ENCODE measurements at regions not wholly inside any gene's neighbourhood (a gene's known extent, or its start where the extent isn't known, plus 50 kb on each side); places are given as distances from the start of the nearest gene placed in this dataset.

DNA sequence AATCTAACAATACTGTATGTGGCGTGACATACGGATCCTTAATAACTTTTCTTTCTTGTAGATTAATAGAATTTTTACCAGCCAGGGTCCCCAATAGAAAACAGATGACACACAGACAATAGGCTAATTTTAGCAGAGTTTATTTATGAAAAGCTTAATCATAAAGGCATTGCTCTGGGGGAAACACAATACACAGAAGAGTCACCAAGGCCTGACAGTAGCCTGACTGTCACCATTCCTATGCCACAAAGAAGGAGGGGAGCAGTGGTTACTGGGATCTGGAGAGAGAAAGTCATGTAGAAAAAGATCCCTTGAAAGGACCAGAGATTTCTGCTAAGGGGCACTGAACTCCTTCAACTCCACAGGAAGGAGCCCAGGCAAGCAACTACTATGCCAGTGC is 139.5 kb downstream of the METTL4 start:
- no peak for DNase-seq (ENCODE audit: low read depth)
- TF ChIP-seq, protein P1, sequence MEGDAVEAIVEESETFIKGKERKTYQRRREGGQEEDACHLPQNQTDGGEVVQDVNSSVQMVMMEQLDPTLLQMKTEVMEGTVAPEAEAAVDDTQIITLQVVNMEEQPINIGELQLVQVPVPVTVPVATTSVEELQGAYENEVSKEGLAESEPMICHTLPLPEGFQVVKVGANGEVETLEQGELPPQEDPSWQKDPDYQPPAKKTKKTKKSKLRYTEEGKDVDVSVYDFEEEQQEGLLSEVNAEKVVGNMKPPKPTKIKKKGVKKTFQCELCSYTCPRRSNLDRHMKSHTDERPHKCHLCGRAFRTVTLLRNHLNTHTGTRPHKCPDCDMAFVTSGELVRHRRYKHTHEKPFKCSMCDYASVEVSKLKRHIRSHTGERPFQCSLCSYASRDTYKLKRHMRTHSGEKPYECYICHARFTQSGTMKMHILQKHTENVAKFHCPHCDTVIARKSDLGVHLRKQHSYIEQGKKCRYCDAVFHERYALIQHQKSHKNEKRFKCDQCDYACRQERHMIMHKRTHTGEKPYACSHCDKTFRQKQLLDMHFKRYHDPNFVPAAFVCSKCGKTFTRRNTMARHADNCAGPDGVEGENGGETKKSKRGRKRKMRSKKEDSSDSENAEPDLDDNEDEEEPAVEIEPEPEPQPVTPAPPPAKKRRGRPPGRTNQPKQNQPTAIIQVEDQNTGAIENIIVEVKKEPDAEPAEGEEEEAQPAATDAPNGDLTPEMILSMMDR (IDR thresholded peaks at IDR 0.05; ENCODE audit: low read depth, low read length, missing control alignments) = no peak
- H3K4me3 ChIP-seq (ENCODE audit: low read depth, low read length) = no peak overlapping the region

DNA sequence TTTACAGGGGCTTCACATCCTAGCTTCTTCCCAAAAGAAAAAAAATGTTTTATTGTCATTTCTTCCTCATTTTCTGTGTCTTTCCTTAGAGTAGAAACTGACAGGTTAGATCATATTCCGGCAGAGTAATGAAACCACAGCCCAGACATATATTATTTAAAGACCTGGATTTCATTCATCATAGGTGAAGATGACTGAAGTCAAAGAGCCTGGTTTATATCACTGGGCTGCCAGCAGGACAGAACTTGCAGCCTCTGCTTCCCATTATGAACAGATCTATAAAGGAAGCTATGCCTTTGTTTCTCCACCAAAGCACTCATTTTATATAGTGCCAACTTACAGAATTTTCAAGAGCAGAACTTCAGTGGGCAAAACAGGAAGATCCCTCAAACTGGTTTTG is 137.9 kb downstream of the METTL4 start:
- no peak overlapping the region for H3K4me3 ChIP-seq (ENCODE audit: low read depth, low read length)
- no peak for DNase-seq (ENCODE audit: low read depth)
- TF ChIP-seq, protein P1 (IDR thresholded peaks at IDR 0.05; ENCODE audit: low read depth, low read length, missing control alignments) = no peak

GRCh38 chr18:2441544-2441943 is 129.8 kb downstream of the METTL4 start:
- TF ChIP-seq, protein P1 (IDR thresholded peaks at IDR 0.05; ENCODE audit: low read depth, low read length, missing control alignments) = no peak

GRCh38 chr18:2442006-2442405 is 129.3 kb downstream of the METTL4 start:
- TF ChIP-seq, protein P1 (IDR thresholded peaks at IDR 0.05; ENCODE audit: low read depth, low read length, missing control alignments) = no peak
- no peak overlapping the region for H3K4me3 ChIP-seq (ENCODE audit: low read depth, low read length)

More at GRCh38 chr18:2441544-2441943, 129.8 kb downstream of the METTL4 start:
- no peak for DNase-seq (ENCODE audit: low read depth)
- no peak overlapping the region for H3K4me3 ChIP-seq (ENCODE audit: low read depth, low read length)

DNA sequence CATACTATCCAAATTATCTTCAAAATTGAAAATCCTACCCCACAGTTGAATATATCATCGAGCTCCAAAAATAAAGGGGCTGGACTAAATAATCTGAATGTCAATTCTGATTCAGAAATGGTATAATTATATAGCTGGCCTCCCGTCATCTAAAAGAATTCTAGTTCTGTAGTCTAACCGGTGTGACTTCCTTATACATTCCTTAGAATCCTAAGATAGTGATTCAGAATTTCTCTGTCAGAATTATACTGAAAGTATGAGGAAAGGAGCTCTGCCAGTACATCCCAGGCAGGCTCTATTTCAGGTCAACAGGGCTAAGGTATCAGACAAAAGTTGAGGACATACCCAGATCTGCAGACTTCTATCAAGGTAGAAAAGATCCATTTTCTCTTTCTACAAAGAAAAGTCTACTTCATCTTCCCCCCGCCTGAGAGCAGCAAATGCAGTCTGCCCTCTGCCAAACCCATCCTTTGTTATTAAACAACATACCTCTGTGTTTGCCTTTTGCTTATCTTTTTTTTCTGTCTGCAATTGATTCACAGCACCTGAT is 128.5 kb downstream of the METTL4 start:
- H3K4me3 ChIP-seq (ENCODE audit: low read depth, low read length) = no peak overlapping the region
- TF ChIP-seq, protein P1 (IDR thresholded peaks at IDR 0.05; ENCODE audit: low read depth, low read length, missing control alignments) = no peak
- no peak for DNase-seq (ENCODE audit: low read depth)

More at GRCh38 chr18:2442006-2442405, 129.3 kb downstream of the METTL4 start:
- DNase-seq (ENCODE audit: low read depth) = no peak

DNA sequence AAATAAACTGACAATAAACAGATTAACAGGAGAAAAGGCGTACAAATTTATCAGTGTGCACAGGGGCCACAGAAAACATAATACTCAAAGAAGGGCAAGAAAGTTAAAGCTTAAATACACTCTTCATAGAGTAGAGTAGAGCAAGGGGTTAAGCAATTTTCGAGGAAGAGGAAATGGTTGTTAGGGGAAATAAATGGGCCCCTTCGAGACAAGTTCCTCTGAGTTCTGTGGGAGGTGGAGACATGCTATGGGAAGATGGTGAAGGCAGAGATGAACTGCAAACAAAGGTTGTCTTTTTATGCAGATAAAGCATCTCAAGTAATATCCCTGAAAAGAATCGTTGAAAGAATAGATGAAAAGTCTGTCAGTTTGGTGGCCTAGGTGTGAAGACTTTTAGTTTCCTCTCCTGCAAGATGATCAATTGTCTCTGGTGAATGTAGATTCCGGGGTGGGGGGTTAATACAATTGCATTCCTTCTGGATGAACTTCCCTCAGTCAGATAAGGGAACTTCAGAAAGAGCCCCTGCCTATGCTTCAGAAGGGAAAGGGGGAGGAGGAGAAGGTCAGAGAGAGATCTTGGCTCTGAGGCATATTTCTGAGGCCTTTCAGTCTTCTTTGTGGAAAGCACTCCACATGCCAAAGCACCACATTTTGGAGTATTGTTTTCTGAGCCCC is 127.0 kb downstream of the METTL4 start:
- TF ChIP-seq, protein P1 (IDR thresholded peaks at IDR 0.05; ENCODE audit: low read depth, low read length, missing control alignments) = no peak
- no peak for DNase-seq (ENCODE audit: low read depth)

More for the DNA sequence above, 127.0 kb downstream of the METTL4 start:
- H3K4me3 ChIP-seq (ENCODE audit: low read depth, low read length) = no peak overlapping the region

Measured in GM12864 (cell line).